Thoracic aorta (tissue), 2 donors: ENCODE measurements at regions not wholly inside any gene's neighbourhood (a gene's known extent, or its start where the extent isn't known, plus 50 kb on each side); places are given as distances from the start of the nearest gene placed in this dataset.

ENCODE experiments used
- ATAC-seq: fragments of 150-250 bp; one replicate; pipeline ENCODE4 v1.8.0; 2017; ENCODE audit warnings: low read depth; ENCODE audit not compliant: insufficient number of reproducible peaks, low FRiP score
- DNase-seq: peaks from one replicate; pipeline ENCODE4 v3.0.0-alpha.2; 2020; ENCODE audit warnings: low spot score
- H3K27ac ChIP-seq, 2 donors: fragments of 200-600 bp; sonication (generic); 1 replicate in 1 of 2; 2 replicates in 1 of 2; pipeline ENCODE4 v1.5.1; 2016; ENCODE audit warnings: mild to moderate bottlenecking in 2 of 2, moderate library complexity in 2 of 2
- H3K27me3 ChIP-seq: fragments of 200-600 bp; sonication (generic); replicated peaks from 2 replicates; pipeline ENCODE4 v1.6.0; 2016; ENCODE audit warnings: mild to moderate bottlenecking; ENCODE audit not compliant: insufficient read depth
- H3K36me3 ChIP-seq: fragments of 200-600 bp; sonication (generic); one replicate; pipeline ENCODE4 v1.5.1; 2016
- H3K4me1 ChIP-seq, 2 donors: fragments of 200-600 bp; sonication (generic); 1 replicate in 1 of 2; 2 replicates in 1 of 2; pipeline versions ENCODE4 v1.5.1 to v1.6.0; 2016; ENCODE audit warnings: low read depth in 2 of 2, mild to moderate bottlenecking in 1 of 2; ENCODE audit not compliant: control insufficient read depth in 1 of 2
- H3K4me3 ChIP-seq: fragments of 200-600 bp; sonication (generic); 2 replicates; pipeline ENCODE4 v1.5.1; 2016; ENCODE audit warnings: mild to moderate bottlenecking
- H3K9me3 ChIP-seq: fragments of 200-600 bp; sonication (generic); 2 replicates; pipeline ENCODE4 v1.5.1; 2016
- CTCF ChIP-seq: fragments of 200-600 bp; sonication (generic); IDR thresholded peaks from one replicate; pipeline ENCODE4 v1.5.1; 2019; ENCODE audit warnings: antibody characterized with exemption

- Histone ChIP-seq H3K4me1 (peaks cover 3 to 5% of the 10 kb centered on the region in 2 donors), H3K27ac (no peak overlapping the region), H3K9me3 (no peaks in the 10 kb centered on the region), H3K4me3 (no peak overlapping the region), H3K27me3 (no peaks in the 10 kb centered on the region), H3K36me3 (no peaks in the 10 kb centered on the region)
- TF ChIP-seq CTCF = no peak
- ATAC-seq (no peak), DNase-seq (no peak)
Observed at GRCh38 chr10:7470371-7470770, 59.5 kb upstream of the SFMBT2 start.

- Histone ChIP-seq H3K27ac (no peak overlapping the region), H3K4me3 (no peak overlapping the region), H3K4me1 (no peaks in the 10 kb centered on the region), H3K9me3 (no peaks in the 10 kb centered on the region), H3K36me3 (no peaks in the 10 kb centered on the region), H3K27me3 (no peaks in the 10 kb centered on the region)
- DNase-seq = no peak
- no peak for ATAC-seq
- no peak for TF ChIP-seq CTCF
Observed at GRCh38 chr10:7467031-7467667, 56.3 kb upstream of the SFMBT2 start.

GRCh38 chr10:7464691-7465090 lies 53.9 kb upstream of the SFMBT2 start:
- ATAC-seq (no peak), DNase-seq (no peak)
- H3K36me3 ChIP-seq = no peaks in the 10 kb centered on the region
- no peak overlapping the region for H3K27ac ChIP-seq
- no peak overlapping the region for H3K4me3 ChIP-seq
- no peaks in the 10 kb centered on the region for H3K27me3 ChIP-seq
- no peak for TF ChIP-seq CTCF
- H3K4me1 ChIP-seq = no peaks in the 10 kb centered on the region
- H3K9me3 ChIP-seq = no peaks in the 10 kb centered on the region
